H1 (cell line): ENCODE measurements at regions not wholly inside any gene's neighbourhood (a gene's known extent, or its start where the extent isn't known, plus 50 kb on each side); places are given as distances from the start of the nearest gene placed in this dataset.

ENCODE experiments used
- CTCF ChIA-PET: fragments of 300-600 bp; sonication (Branson Sonifier 250); formaldehyde crosslinking; loops from one replicate; lab custom pipeline; 2021; ENCODE audit not compliant: partially characterized antibody; lab: Charles Lee
- POLR2A ChIA-PET: fragments of 300-600 bp; sonication (Branson Sonifier 250); formaldehyde crosslinking; loops from one replicate; lab custom pipeline; 2021; ENCODE audit warnings: inconsistent platforms; ENCODE audit not compliant: partially characterized antibody; lab: Charles Lee
- DNase-seq, 2 experiments: peaks; one replicate each; pipeline versions ENCODE4 v3.0.0 to v3.0.0-alpha.2; 2010 to 2022; ENCODE audit warnings: low spot score in 2 of 2, low read depth in 1 of 2, mixed read lengths in 1 of 2
- FAIRE-seq: peaks from 2 replicates; lab custom pipeline; 2011; peaks lifted over from hg19 to GRCh38; lab: Jason Lieb, UNC
- H2AFZ ChIP-seq: 2 replicates; pipeline ENCODE4 v1.8.1; 2012; ENCODE audit warnings: low read length, inconsistent platforms
- H2AK5ac ChIP-seq: 2 replicates; pipeline ENCODE4 v1.6.1; 2013; ENCODE audit warnings: low read depth, low read length
- H2BK120ac ChIP-seq: replicated peaks from 2 replicates; pipeline ENCODE3; 2013; ENCODE audit warnings: low read depth, low read length, inconsistent platforms
- H2BK12ac ChIP-seq: 2 replicates; pipeline ENCODE4 v1.6.1; 2013; ENCODE audit warnings: low read depth, low read length
- H2BK15ac ChIP-seq: 2 replicates; pipeline ENCODE4 v1.6.1; 2013; ENCODE audit warnings: low read length
- H2BK20ac ChIP-seq: 2 replicates; pipeline ENCODE4 v1.6.1; 2013; ENCODE audit warnings: low read length
- H2BK5ac ChIP-seq: 2 replicates; pipeline ENCODE4 v1.6.1; 2013; ENCODE audit warnings: low read depth, low read length
- H3K14ac ChIP-seq: 2 replicates; pipeline ENCODE4 v1.6.1; 2013; ENCODE audit warnings: inconsistent platforms; ENCODE audit not compliant: insufficient read length
- H3K18ac ChIP-seq: 2 replicates; pipeline ENCODE4 v1.6.1; 2013; ENCODE audit warnings: low read length; ENCODE audit errors: extremely low read depth
- H3K23ac ChIP-seq: 2 replicates; pipeline ENCODE4 v1.6.1; 2013; ENCODE audit warnings: inconsistent platforms; ENCODE audit not compliant: insufficient read length
- H3K23me2 ChIP-seq: 2 replicates; pipeline ENCODE4 v1.6.1; 2013; ENCODE audit warnings: low read depth, low read length
- H3K27ac ChIP-seq: 2 replicates; pipeline ENCODE4 v1.6.1; 2011; ENCODE audit warnings: low read depth, low read length, inconsistent platforms
- H3K27me3 ChIP-seq, 4 experiments: replicated peaks in 1 of 4; 1 replicate in 1 of 4; 2 replicates in 3 of 4; pipeline versions ENCODE4 v1.6.1 to v1.8.1; 2011 to 2013; ENCODE audit warnings: low read length in 3 of 4, mild to moderate bottlenecking in 3 of 4, inconsistent platforms in 2 of 4, mixed read lengths in 2 of 4, moderate library complexity in 1 of 4; ENCODE audit not compliant: control insufficient read depth in 3 of 4, insufficient read depth in 3 of 4; ENCODE audit errors: extremely low read depth in 1 of 4
- H3K36me3 ChIP-seq, 4 experiments: 2 replicates each; pipeline versions ENCODE4 v1.6.1 to v1.8.1; 2011 to 2013; ENCODE audit warnings: mild to moderate bottlenecking in 4 of 4, low read length in 3 of 4, moderate library complexity in 2 of 4, control low read depth in 1 of 4, inconsistent platforms in 1 of 4; ENCODE audit not compliant: insufficient read depth in 4 of 4, control insufficient read depth in 2 of 4
- H3K4ac ChIP-seq: replicated peaks from 2 replicates; pipeline ENCODE3; 2013; ENCODE audit warnings: low read length, low read depth, mixed read lengths, inconsistent platforms; ENCODE audit not compliant: insufficient read length
- H3K4me1 ChIP-seq, 4 experiments: replicated peaks in 1 of 4; 1 replicate in 1 of 4; 2 replicates in 3 of 4; pipeline versions ENCODE4 v1.6.1 to v1.8.1; 2011 to 2013; ENCODE audit warnings: low read length in 3 of 4, inconsistent platforms in 2 of 4, mixed read lengths in 1 of 4; ENCODE audit not compliant: insufficient read depth in 4 of 4, control insufficient read depth in 3 of 4
- H3K4me2 ChIP-seq, 2 experiments: 2 replicates each; pipeline versions ENCODE4 v1.6.1 to v1.8.1; 2011 to 2013; ENCODE audit warnings: low read depth in 2 of 2, low read length in 2 of 2, control low read depth in 1 of 2, inconsistent platforms in 1 of 2, mild to moderate bottlenecking in 1 of 2; ENCODE audit not compliant: insufficient read depth in 1 of 2
- H3K4me3 ChIP-seq, 4 experiments: fragments of 200-600, 300-600 bp in 1 of 4; sonication (generic), shearing (Covaris generic), sonication (Bioruptor Twin) in 1 of 4; 2 replicates each; pipeline versions ENCODE4 v1.5.1 to v1.8.1; 2011 to 2016; ENCODE audit warnings: low read length in 4 of 4, low read depth in 3 of 4, control low read depth in 2 of 4, inconsistent platforms in 2 of 4, mild to moderate bottlenecking in 2 of 4, mixed read lengths in 1 of 4, moderate library complexity in 1 of 4; ENCODE audit not compliant: insufficient read depth in 2 of 4; ENCODE audit errors: extremely low read depth in 1 of 4
- H3K56ac ChIP-seq: replicated peaks from 2 replicates; pipeline ENCODE3; 2013; ENCODE audit warnings: low read depth, mild to moderate bottlenecking, mixed read lengths, low read length, inconsistent platforms; ENCODE audit not compliant: insufficient read length
- H3K79me1 ChIP-seq: 2 replicates; pipeline ENCODE4 v1.6.1; 2013; ENCODE audit warnings: low read depth, low read length, control low read depth
- H3K79me2 ChIP-seq, 2 experiments: 2 replicates each; pipeline versions ENCODE4 v1.6.1 to v1.8.1; 2012 to 2013; ENCODE audit warnings: low read length in 2 of 2, mild to moderate bottlenecking in 2 of 2, inconsistent platforms in 1 of 2; ENCODE audit not compliant: insufficient read depth in 2 of 2, control insufficient read depth in 1 of 2
- H3K9ac ChIP-seq, 4 experiments: replicated peaks in 1 of 4; 1 replicate in 1 of 4; 2 replicates in 3 of 4; pipeline versions ENCODE4 v1.6.1 to v1.8.1; 2011 to 2013; ENCODE audit warnings: low read depth in 3 of 4, low read length in 3 of 4, control low read depth in 2 of 4, mild to moderate bottlenecking in 2 of 4, moderate library complexity in 2 of 4, inconsistent platforms in 1 of 4; ENCODE audit errors: extremely low read depth in 1 of 4
- H3K9me3 ChIP-seq, 2 experiments: 2 replicates each; pipeline versions ENCODE4 v1.6.1 to v1.8.1; 2012 to 2013; ENCODE audit warnings: mild to moderate bottlenecking in 2 of 2, moderate library complexity in 2 of 2, control low read depth in 1 of 2, inconsistent platforms in 1 of 2, low read depth in 1 of 2, low read length in 1 of 2, mixed read lengths in 1 of 2; ENCODE audit not compliant: insufficient read depth in 2 of 2
- H4K20me1 ChIP-seq, 2 experiments: replicated peaks in 1 of 2; 2 replicates each; pipeline versions ENCODE3 to v1.8.1; 2011 to 2013; ENCODE audit warnings: inconsistent platforms in 2 of 2, low read length in 2 of 2, mild to moderate bottlenecking in 1 of 2; ENCODE audit not compliant: insufficient read depth in 2 of 2, control insufficient read depth in 1 of 2
- H4K5ac ChIP-seq: 2 replicates; pipeline ENCODE4 v1.6.1; 2013; ENCODE audit warnings: low read length, low read depth, mixed read lengths, inconsistent platforms; ENCODE audit not compliant: insufficient read length
- H4K8ac ChIP-seq: 2 replicates; pipeline ENCODE4 v1.8.0; 2013; ENCODE audit warnings: mild to moderate bottlenecking, moderate library complexity, low read length, inconsistent platforms; ENCODE audit not compliant: insufficient read depth; ENCODE audit errors: extremely low read depth
- H4K91ac ChIP-seq: replicated peaks from 2 replicates; pipeline ENCODE3; 2013; ENCODE audit warnings: low read length, mixed read lengths, inconsistent platforms; ENCODE audit not compliant: insufficient read length
- BACH1 ChIP-seq: IDR thresholded peaks from 2 replicates; pipeline ENCODE4 v1.6.1; 2012; ENCODE audit warnings: low read length, improper control_type of control experiment
- CBX5 ChIP-seq: fragments of 300-800, 300-1000 bp; sonication (generic); IDR thresholded peaks from 2 replicates; pipeline ENCODE4 v1.7.1; 2016; ENCODE audit warnings: antibody characterized with exemption, low read length, low read depth
- JUN ChIP-seq: IDR thresholded peaks from 2 replicates; pipeline ENCODE4 v1.6.1; 2011; ENCODE audit warnings: low read depth, mild to moderate bottlenecking, improper control_type of control experiment, low read length
- KDM4A ChIP-seq: IDR thresholded peaks from one replicate; pipeline ENCODE4 v1.7.1; 2012; ENCODE audit warnings: low read depth, mild to moderate bottlenecking, moderate library complexity, low read length, inconsistent platforms; ENCODE audit not compliant: severe bottlenecking
- PHF8 ChIP-seq: fragments of 200-600 bp; sonication (generic); conservative IDR thresholded peaks from 2 replicates; pipeline ENCODE4 v1.7.1; 2012; ENCODE audit warnings: low read depth, mild to moderate bottlenecking, inconsistent platforms, low read length, moderate library complexity
- RBBP5 ChIP-seq: IDR thresholded peaks from 2 replicates; pipeline ENCODE4 v1.7.1; 2012; ENCODE audit warnings: low read depth, mild to moderate bottlenecking, inconsistent platforms, low read length, moderate library complexity, borderline replicate concordance
- SIRT6 ChIP-seq: IDR thresholded peaks from one replicate; pipeline ENCODE4 v1.7.1; 2012; ENCODE audit warnings: low read length, inconsistent platforms
- SP1 ChIP-seq: IDR thresholded peaks from 2 replicates; pipeline ENCODE4 v1.6.1; 2011; ENCODE audit warnings: low read depth, low read length
- WGBS, 2 experiments: shearing (Covaris generic) in 1 of 2; methylation state at CpG; one replicate each; pipeline versions ENCODE4 v1.1.6 to v1.1.7; 2013 to 2015; ENCODE audit warnings: low lambda C conversion rate in 2 of 2, mixed read lengths in 2 of 2, inconsistent platforms in 1 of 2, low coverage in 1 of 2, missing lambda C conversion rate in 1 of 2; ENCODE audit not compliant: insufficient replicate concordance in 2 of 2, insufficient coverage in 1 of 2, insufficient read length in 1 of 2; ENCODE audit errors: extremely low coverage in 1 of 2, missing lambda C conversion rate in 1 of 2; 5-methylcytosine and 5-hydroxymethylcytosine counted together
- TF ChIP-seq, protein P1 (sequence below): IDR thresholded peaks from 2 replicates; pipeline ENCODE4 v1.6.1; 2011; ENCODE audit warnings: low read length, improper control_type of control experiment

DNA sequence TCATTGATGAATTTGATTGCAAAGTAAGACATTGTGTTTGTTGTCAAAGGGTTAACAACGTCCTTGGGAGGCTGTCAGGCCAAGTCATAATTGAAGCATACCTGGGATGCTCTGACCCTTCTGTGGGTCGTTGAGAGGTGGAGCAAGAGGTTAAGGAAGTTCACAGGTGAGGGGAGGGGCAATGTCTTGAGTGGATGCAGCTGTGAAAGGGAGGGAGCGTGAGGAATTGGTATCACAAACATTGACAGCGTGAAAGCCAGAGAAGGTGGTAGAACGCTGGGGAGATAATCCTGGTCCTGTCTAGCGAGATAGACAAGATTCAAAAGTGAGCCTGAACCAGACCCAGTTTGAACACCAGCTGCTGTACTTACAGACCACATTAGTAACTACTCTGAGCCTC is 79.4 kb downstream of the HES1 start:
- H2BK20ac ChIP-seq, result peak overlapping the region; percentile 38; the same call in 1 of the 2 replicates
- no peaks in the 10 kb centered on the region for H3K36me3 ChIP-seq
- H2BK12ac ChIP-seq, result peak overlapping the region; percentile 80; the same call in 1 of the 2 replicates
- DNase-seq, result no peak
- no peak overlapping the region for H3K4me3 ChIP-seq
- TF ChIP-seq KDM4A, result no peak
- no peak for TF ChIP-seq RBBP5
- TF ChIP-seq, protein P1, sequence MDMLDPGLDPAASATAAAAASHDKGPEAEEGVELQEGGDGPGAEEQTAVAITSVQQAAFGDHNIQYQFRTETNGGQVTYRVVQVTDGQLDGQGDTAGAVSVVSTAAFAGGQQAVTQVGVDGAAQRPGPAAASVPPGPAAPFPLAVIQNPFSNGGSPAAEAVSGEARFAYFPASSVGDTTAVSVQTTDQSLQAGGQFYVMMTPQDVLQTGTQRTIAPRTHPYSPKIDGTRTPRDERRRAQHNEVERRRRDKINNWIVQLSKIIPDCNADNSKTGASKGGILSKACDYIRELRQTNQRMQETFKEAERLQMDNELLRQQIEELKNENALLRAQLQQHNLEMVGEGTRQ, result no peak
- no peak for TF ChIP-seq SP1
- TF ChIP-seq BACH1, result no peak
- TF ChIP-seq JUN, result no peak
- no peak for TF ChIP-seq PHF8
- TF ChIP-seq CBX5, result no peak
- TF ChIP-seq SIRT6, result no peak
- TF ChIP-seq, all 59 proteins: peak for 0
- H2BK120ac ChIP-seq, result no peak overlapping the region
- no peak overlapping the region; the same call in 1 of the 2 replicates for H2BK5ac ChIP-seq
- no peaks in the 10 kb centered on the region for H3K9me3 ChIP-seq
- POLR2A ChIA-PET, result interaction anchor here (0.8 kb wide), 1 partner anchor 9 kb away, joined by 3 read pairs; no protein-coding TSS in a partner anchor
- peaks cover 6% of the 10 kb centered on the region; the same call in 1 of the 2 replicates for H3K23me2 ChIP-seq
- peak overlapping the region; percentile 13 for H4K91ac ChIP-seq
- CTCF ChIA-PET, result interaction anchor here (0.7 to 1.4 kb wide), 5 partner anchors 13 to 434 kb away, joined by 3 read pairs; no protein-coding TSS in a partner anchor
- H4K20me1 ChIP-seq, result no peaks in the 10 kb centered on the region
- peaks cover 9 to 26% (median 20%) of the 10 kb centered on the region in 4 experiments for H3K4me1 ChIP-seq
- no peak for FAIRE-seq
- 0 out of 2 replicates have a peak overlapping the region, but pooled peaks have one; percentile 33 for H3K18ac ChIP-seq
- H3K27ac ChIP-seq, result no peak overlapping the region
- WGBS, 2 experiments, result 74% methylated on average over 6 of the region's 6 CpGs; no CpG with 5 or more reads in 1 of the 2 experiments
- H3K56ac ChIP-seq, result no peak overlapping the region
- no peak overlapping the region for H2AK5ac ChIP-seq
- H2BK15ac ChIP-seq, result no peak overlapping the region
- no peak overlapping the region for H4K5ac ChIP-seq
- no peak overlapping the region for H3K23ac ChIP-seq
- H3K14ac ChIP-seq, result no peak overlapping the region
- no peak overlapping the region for H3K4ac ChIP-seq
- no peaks in the 10 kb centered on the region for H3K79me1 ChIP-seq
- H2AFZ ChIP-seq, result 0 out of 2 replicates have a peak overlapping the region, but pooled peaks have one; percentile 11
- no peaks in the 10 kb centered on the region for H3K79me2 ChIP-seq
- H3K9ac ChIP-seq, result no peak overlapping the region
- no peak overlapping the region for H3K4me2 ChIP-seq
- no peaks in the 10 kb centered on the region for H3K27me3 ChIP-seq
- no peak overlapping the region for H4K8ac ChIP-seq
